H1 (cell line): ENCODE measurements at regions not wholly inside any gene's neighbourhood (a gene's known extent, or its start where the extent isn't known, plus 50 kb on each side); places are given as distances from the start of the nearest gene placed in this dataset.

ENCODE experiments used
- CTCF ChIA-PET: fragments of 300-600 bp; sonication (Branson Sonifier 250); formaldehyde crosslinking; loops from one replicate; lab custom pipeline; 2021; ENCODE audit not compliant: partially characterized antibody; lab: Charles Lee
- POLR2A ChIA-PET: fragments of 300-600 bp; sonication (Branson Sonifier 250); formaldehyde crosslinking; loops from one replicate; lab custom pipeline; 2021; ENCODE audit warnings: inconsistent platforms; ENCODE audit not compliant: partially characterized antibody; lab: Charles Lee
- DNase-seq, 2 experiments: peaks; one replicate each; pipeline versions ENCODE4 v3.0.0 to v3.0.0-alpha.2; 2010 to 2022; ENCODE audit warnings: low spot score in 2 of 2, low read depth in 1 of 2, mixed read lengths in 1 of 2
- FAIRE-seq: peaks from 2 replicates; lab custom pipeline; 2011; peaks lifted over from hg19 to GRCh38; lab: Jason Lieb, UNC
- H2AFZ ChIP-seq: 2 replicates; pipeline ENCODE4 v1.8.1; 2012; ENCODE audit warnings: low read length, inconsistent platforms
- H2AK5ac ChIP-seq: 2 replicates; pipeline ENCODE4 v1.6.1; 2013; ENCODE audit warnings: low read depth, low read length
- H2BK120ac ChIP-seq: replicated peaks from 2 replicates; pipeline ENCODE3; 2013; ENCODE audit warnings: low read depth, low read length, inconsistent platforms
- H2BK12ac ChIP-seq: 2 replicates; pipeline ENCODE4 v1.6.1; 2013; ENCODE audit warnings: low read depth, low read length
- H2BK15ac ChIP-seq: 2 replicates; pipeline ENCODE4 v1.6.1; 2013; ENCODE audit warnings: low read length
- H2BK20ac ChIP-seq: 2 replicates; pipeline ENCODE4 v1.6.1; 2013; ENCODE audit warnings: low read length
- H2BK5ac ChIP-seq: 2 replicates; pipeline ENCODE4 v1.6.1; 2013; ENCODE audit warnings: low read depth, low read length
- H3K14ac ChIP-seq: 2 replicates; pipeline ENCODE4 v1.6.1; 2013; ENCODE audit warnings: inconsistent platforms; ENCODE audit not compliant: insufficient read length
- H3K18ac ChIP-seq: 2 replicates; pipeline ENCODE4 v1.6.1; 2013; ENCODE audit warnings: low read length; ENCODE audit errors: extremely low read depth
- H3K23ac ChIP-seq: 2 replicates; pipeline ENCODE4 v1.6.1; 2013; ENCODE audit warnings: inconsistent platforms; ENCODE audit not compliant: insufficient read length
- H3K23me2 ChIP-seq: 2 replicates; pipeline ENCODE4 v1.6.1; 2013; ENCODE audit warnings: low read depth, low read length
- H3K27ac ChIP-seq: 2 replicates; pipeline ENCODE4 v1.6.1; 2011; ENCODE audit warnings: low read depth, low read length, inconsistent platforms
- H3K27me3 ChIP-seq, 4 experiments: replicated peaks in 1 of 4; 1 replicate in 1 of 4; 2 replicates in 3 of 4; pipeline versions ENCODE4 v1.6.1 to v1.8.1; 2011 to 2013; ENCODE audit warnings: low read length in 3 of 4, mild to moderate bottlenecking in 3 of 4, inconsistent platforms in 2 of 4, mixed read lengths in 2 of 4, moderate library complexity in 1 of 4; ENCODE audit not compliant: control insufficient read depth in 3 of 4, insufficient read depth in 3 of 4; ENCODE audit errors: extremely low read depth in 1 of 4
- H3K36me3 ChIP-seq, 4 experiments: 2 replicates each; pipeline versions ENCODE4 v1.6.1 to v1.8.1; 2011 to 2013; ENCODE audit warnings: mild to moderate bottlenecking in 4 of 4, low read length in 3 of 4, moderate library complexity in 2 of 4, control low read depth in 1 of 4, inconsistent platforms in 1 of 4; ENCODE audit not compliant: insufficient read depth in 4 of 4, control insufficient read depth in 2 of 4
- H3K4ac ChIP-seq: replicated peaks from 2 replicates; pipeline ENCODE3; 2013; ENCODE audit warnings: low read length, low read depth, mixed read lengths, inconsistent platforms; ENCODE audit not compliant: insufficient read length
- H3K4me1 ChIP-seq, 4 experiments: replicated peaks in 1 of 4; 1 replicate in 1 of 4; 2 replicates in 3 of 4; pipeline versions ENCODE4 v1.6.1 to v1.8.1; 2011 to 2013; ENCODE audit warnings: low read length in 3 of 4, inconsistent platforms in 2 of 4, mixed read lengths in 1 of 4; ENCODE audit not compliant: insufficient read depth in 4 of 4, control insufficient read depth in 3 of 4
- H3K4me2 ChIP-seq, 2 experiments: 2 replicates each; pipeline versions ENCODE4 v1.6.1 to v1.8.1; 2011 to 2013; ENCODE audit warnings: low read depth in 2 of 2, low read length in 2 of 2, control low read depth in 1 of 2, inconsistent platforms in 1 of 2, mild to moderate bottlenecking in 1 of 2; ENCODE audit not compliant: insufficient read depth in 1 of 2
- H3K4me3 ChIP-seq, 4 experiments: fragments of 200-600, 300-600 bp in 1 of 4; sonication (generic), shearing (Covaris generic), sonication (Bioruptor Twin) in 1 of 4; 2 replicates each; pipeline versions ENCODE4 v1.5.1 to v1.8.1; 2011 to 2016; ENCODE audit warnings: low read length in 4 of 4, low read depth in 3 of 4, control low read depth in 2 of 4, inconsistent platforms in 2 of 4, mild to moderate bottlenecking in 2 of 4, mixed read lengths in 1 of 4, moderate library complexity in 1 of 4; ENCODE audit not compliant: insufficient read depth in 2 of 4; ENCODE audit errors: extremely low read depth in 1 of 4
- H3K56ac ChIP-seq: replicated peaks from 2 replicates; pipeline ENCODE3; 2013; ENCODE audit warnings: low read depth, mild to moderate bottlenecking, mixed read lengths, low read length, inconsistent platforms; ENCODE audit not compliant: insufficient read length
- H3K79me1 ChIP-seq: 2 replicates; pipeline ENCODE4 v1.6.1; 2013; ENCODE audit warnings: low read depth, low read length, control low read depth
- H3K79me2 ChIP-seq, 2 experiments: 2 replicates each; pipeline versions ENCODE4 v1.6.1 to v1.8.1; 2012 to 2013; ENCODE audit warnings: low read length in 2 of 2, mild to moderate bottlenecking in 2 of 2, inconsistent platforms in 1 of 2; ENCODE audit not compliant: insufficient read depth in 2 of 2, control insufficient read depth in 1 of 2
- H3K9ac ChIP-seq, 4 experiments: replicated peaks in 1 of 4; 1 replicate in 1 of 4; 2 replicates in 3 of 4; pipeline versions ENCODE4 v1.6.1 to v1.8.1; 2011 to 2013; ENCODE audit warnings: low read depth in 3 of 4, low read length in 3 of 4, control low read depth in 2 of 4, mild to moderate bottlenecking in 2 of 4, moderate library complexity in 2 of 4, inconsistent platforms in 1 of 4; ENCODE audit errors: extremely low read depth in 1 of 4
- H3K9me3 ChIP-seq, 2 experiments: 2 replicates each; pipeline versions ENCODE4 v1.6.1 to v1.8.1; 2012 to 2013; ENCODE audit warnings: mild to moderate bottlenecking in 2 of 2, moderate library complexity in 2 of 2, control low read depth in 1 of 2, inconsistent platforms in 1 of 2, low read depth in 1 of 2, low read length in 1 of 2, mixed read lengths in 1 of 2; ENCODE audit not compliant: insufficient read depth in 2 of 2
- H4K20me1 ChIP-seq, 2 experiments: replicated peaks in 1 of 2; 2 replicates each; pipeline versions ENCODE3 to v1.8.1; 2011 to 2013; ENCODE audit warnings: inconsistent platforms in 2 of 2, low read length in 2 of 2, mild to moderate bottlenecking in 1 of 2; ENCODE audit not compliant: insufficient read depth in 2 of 2, control insufficient read depth in 1 of 2
- H4K5ac ChIP-seq: 2 replicates; pipeline ENCODE4 v1.6.1; 2013; ENCODE audit warnings: low read length, low read depth, mixed read lengths, inconsistent platforms; ENCODE audit not compliant: insufficient read length
- H4K8ac ChIP-seq: 2 replicates; pipeline ENCODE4 v1.8.0; 2013; ENCODE audit warnings: mild to moderate bottlenecking, moderate library complexity, low read length, inconsistent platforms; ENCODE audit not compliant: insufficient read depth; ENCODE audit errors: extremely low read depth
- H4K91ac ChIP-seq: replicated peaks from 2 replicates; pipeline ENCODE3; 2013; ENCODE audit warnings: low read length, mixed read lengths, inconsistent platforms; ENCODE audit not compliant: insufficient read length
- ATF3 ChIP-seq: IDR thresholded peaks from 2 replicates; pipeline ENCODE4 v1.6.1; 2011; ENCODE audit warnings: low read depth, mild to moderate bottlenecking, low read length; ENCODE audit not compliant: insufficient read depth
- BACH1 ChIP-seq: IDR thresholded peaks from 2 replicates; pipeline ENCODE4 v1.6.1; 2012; ENCODE audit warnings: low read length, improper control_type of control experiment
- CBX5 ChIP-seq: fragments of 300-800, 300-1000 bp; sonication (generic); IDR thresholded peaks from 2 replicates; pipeline ENCODE4 v1.7.1; 2016; ENCODE audit warnings: antibody characterized with exemption, low read length, low read depth
- CHD2 ChIP-seq: IDR thresholded peaks from 2 replicates; pipeline ENCODE4 v1.6.1; 2012; ENCODE audit warnings: low read length, improper control_type of control experiment
- KDM1A ChIP-seq: fragments of 200-600, 300-600 bp; sonication (generic); IDR thresholded peaks from 2 replicates; pipeline ENCODE4 v1.7.1; 2016; ENCODE audit warnings: mild to moderate bottlenecking, low read length, borderline replicate concordance
- MAFK ChIP-seq: IDR thresholded peaks from 2 replicates; pipeline ENCODE4 v1.6.1; 2012; ENCODE audit warnings: low read depth, mild to moderate bottlenecking, improper control_type of control experiment, low read length
- NANOG ChIP-seq: IDR thresholded peaks from 2 replicates; pipeline ENCODE4 v1.6.1; 2011; ENCODE audit warnings: low read length, low read depth, mild to moderate bottlenecking, inconsistent platforms; ENCODE audit not compliant: insufficient read depth, poor library complexity, severe bottlenecking
- POLR2AphosphoS5 ChIP-seq: IDR thresholded peaks from 2 replicates; pipeline ENCODE4 v1.6.1; 2011; ENCODE audit warnings: low read depth, low read length
- POU5F1 ChIP-seq: IDR thresholded peaks from 2 replicates; pipeline ENCODE4 v1.6.1; 2011; ENCODE audit warnings: low read depth, mild to moderate bottlenecking, low read length, moderate library complexity
- SAP30 ChIP-seq: fragments of 300-600 bp; sonication (generic); IDR thresholded peaks from 2 replicates; pipeline ENCODE4 v1.7.1; 2012; ENCODE audit warnings: low read length, moderate library complexity, mild to moderate bottlenecking, inconsistent platforms; ENCODE audit not compliant: insufficient read depth, insufficient replicate concordance
- TBP ChIP-seq: IDR thresholded peaks from 2 replicates; pipeline ENCODE4 v1.6.1; 2011; ENCODE audit warnings: low read depth, low read length, improper control_type of control experiment
- YY1 ChIP-seq: IDR thresholded peaks from 2 replicates; pipeline ENCODE4 v1.6.1; 2011; ENCODE audit warnings: low read depth, mild to moderate bottlenecking, low read length
- WGBS, 2 experiments: shearing (Covaris generic) in 1 of 2; methylation state at CpG; one replicate each; pipeline versions ENCODE4 v1.1.6 to v1.1.7; 2013 to 2015; ENCODE audit warnings: low lambda C conversion rate in 2 of 2, mixed read lengths in 2 of 2, inconsistent platforms in 1 of 2, low coverage in 1 of 2, missing lambda C conversion rate in 1 of 2; ENCODE audit not compliant: insufficient replicate concordance in 2 of 2, insufficient coverage in 1 of 2, insufficient read length in 1 of 2; ENCODE audit errors: extremely low coverage in 1 of 2, missing lambda C conversion rate in 1 of 2; 5-methylcytosine and 5-hydroxymethylcytosine counted together
- TF ChIP-seq, protein P1 (sequence below): IDR thresholded peaks from 2 replicates; pipeline ENCODE4 v1.6.1; 2012; ENCODE audit warnings: inconsistent platforms

DNA sequence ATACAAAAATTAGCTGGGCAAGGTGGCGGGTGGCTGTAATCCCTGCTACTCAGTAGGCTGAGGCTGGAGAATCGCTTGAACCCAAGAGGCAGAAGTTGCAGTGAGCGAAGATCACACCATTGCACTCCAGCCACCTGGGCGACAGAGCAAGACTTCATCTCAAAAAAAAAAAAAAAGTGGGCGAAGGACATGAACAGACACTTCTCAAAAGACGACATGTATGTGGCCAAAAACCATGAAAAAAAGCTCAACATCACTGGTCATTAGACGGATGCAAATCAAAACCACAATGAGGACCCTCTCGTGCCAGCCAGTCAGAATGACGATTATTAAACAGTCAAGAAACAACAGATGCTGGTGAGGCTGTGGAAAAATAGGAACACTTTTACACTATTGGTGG, 344.9 kb upstream of the JARID2 start:
- Histone ChIP-seq H2AK5ac (no peak overlapping the region), H2AFZ (no peak overlapping the region), H3K9ac (no peak overlapping the region), H3K4ac (no peak overlapping the region), H3K23ac (no peak overlapping the region), H2BK12ac (no peak overlapping the region), H2BK120ac (no peak overlapping the region), H3K36me3 (no peaks in the 10 kb centered on the region; a peak in 1 of 8 replicates), H3K4me1 (no peaks in the 10 kb centered on the region), H3K23me2 (no peaks in the 10 kb centered on the region), H4K5ac (no peak overlapping the region), H3K9me3 (no peaks in the 10 kb centered on the region), H2BK20ac (no peak overlapping the region), H3K4me2 (no peak overlapping the region), H3K18ac (no peak overlapping the region), H3K79me1 (peaks cover 3% of the 10 kb centered on the region; the same call in 1 of the 2 replicates), H2BK15ac (no peak overlapping the region), H3K79me2 (no peaks in the 10 kb centered on the region; a peak in 1 of 4 replicates), H2BK5ac (no peak overlapping the region), H4K20me1 (no peaks in the 10 kb centered on the region), H3K56ac (no peak overlapping the region), H4K8ac (no peak overlapping the region), H3K27ac (no peak overlapping the region), H3K14ac (no peak overlapping the region), H3K27me3 (no peaks in the 10 kb centered on the region), H4K91ac (no peak overlapping the region), H3K4me3 (no peak overlapping the region)
- no peak for FAIRE-seq
- TF ChIP-seq, protein P1, sequence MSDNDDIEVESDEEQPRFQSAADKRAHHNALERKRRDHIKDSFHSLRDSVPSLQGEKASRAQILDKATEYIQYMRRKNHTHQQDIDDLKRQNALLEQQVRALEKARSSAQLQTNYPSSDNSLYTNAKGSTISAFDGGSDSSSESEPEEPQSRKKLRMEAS, result no peak
- TF ChIP-seq CBX5, result no peak
- no peak for TF ChIP-seq POLR2AphosphoS5
- TF ChIP-seq NANOG, result no peak
- no peak for TF ChIP-seq CHD2
- TF ChIP-seq YY1, result no peak
- TF ChIP-seq SAP30, result no peak
- no peak for TF ChIP-seq TBP
- no peak for TF ChIP-seq POU5F1
- TF ChIP-seq BACH1, result no peak
- no peak for TF ChIP-seq MAFK
- no peak for TF ChIP-seq ATF3
- TF ChIP-seq KDM1A, result no peak
- 93% methylated on average over 8 of the region's 9 CpGs; no CpG with 5 or more reads in 1 of the 2 experiments for WGBS, 2 experiments
- ChIA-PET POLR2A (no interaction called here), CTCF (interaction anchor here (1.2 kb wide), 1 partner anchor 113 kb away, joined by 4 read pairs; no protein-coding TSS in a partner anchor)
- no peak for DNase-seq
